Prostate gland (tissue), 2 donors: ENCODE measurements at regions not wholly inside any gene's neighbourhood (a gene's known extent, or its start where the extent isn't known, plus 50 kb on each side); places are given as distances from the start of the nearest gene placed in this dataset.

ENCODE experiments used
- DNase-seq: peaks from one replicate; pipeline ENCODE4 v3.0.0-alpha.2; 2019; ENCODE audit warnings: low spot score
- H3K27ac ChIP-seq, 2 donors: fragments of 200-600 bp; sonication (generic); 2 replicates each; pipeline ENCODE4 v1.5.1; 2017 to 2019
- H3K27me3 ChIP-seq: fragments of 200-600 bp; sonication (generic); replicated peaks from 2 replicates; pipeline ENCODE4 v1.5.1; 2019; ENCODE audit not compliant: insufficient read depth
- H3K36me3 ChIP-seq, 2 donors: fragments of 200-600 bp; sonication (generic); 1 replicate in 1 of 2; 2 replicates in 1 of 2; pipeline versions ENCODE4 v1.5.1 to v1.8.1; 2017 to 2019
- H3K4me1 ChIP-seq: fragments of 200-600 bp; sonication (generic); replicated peaks from 2 replicates; pipeline ENCODE4 v1.5.1; 2019
- H3K4me3 ChIP-seq, 2 donors: fragments of 200-600 bp; sonication (generic); 2 replicates each; pipeline ENCODE4 v1.5.1; 2017 to 2019
- H3K9me3 ChIP-seq: fragments of 200-600 bp; sonication (generic); 2 replicates; pipeline ENCODE4 v1.5.1; 2017
- POLR2A ChIP-seq: fragments of 450-650 bp; IDR thresholded peaks from one replicate; pipeline ENCODE4 v1.6.1; 2016; ENCODE audit warnings: antibody characterized with exemption, mild to moderate bottlenecking
- POLR2AphosphoS5 ChIP-seq: sonication (generic); formaldehyde crosslinking; IDR thresholded peaks from one replicate; pipeline ENCODE4 v1.6.1; 2017; ENCODE audit warnings: antibody characterized with exemption
- WGBS: methylation state at CpG from one replicate; pipeline ENCODE4 v1.1.5; 2018; 5-methylcytosine and 5-hydroxymethylcytosine counted together
- intact Hi-C: fragments of 100-400 bp; cut with DNase I; formaldehyde crosslinking; loops from one replicate; pipeline ENCODE4 v1.14.2; 2022
- TF ChIP-seq, protein P1 (sequence below), 4 experiments: fragments of 200-600 bp in 2 of 4; fragments of 450-650 bp in 2 of 4; sonication (generic) in 2 of 4; IDR thresholded peaks; 1 replicate in 3 of 4; 2 replicates in 1 of 4; pipeline ENCODE4 v1.5.1; 2016 to 2019; ENCODE audit warnings: antibody characterized with exemption in 4 of 4, mild to moderate bottlenecking in 2 of 4, moderate library complexity in 2 of 4

DNA sequence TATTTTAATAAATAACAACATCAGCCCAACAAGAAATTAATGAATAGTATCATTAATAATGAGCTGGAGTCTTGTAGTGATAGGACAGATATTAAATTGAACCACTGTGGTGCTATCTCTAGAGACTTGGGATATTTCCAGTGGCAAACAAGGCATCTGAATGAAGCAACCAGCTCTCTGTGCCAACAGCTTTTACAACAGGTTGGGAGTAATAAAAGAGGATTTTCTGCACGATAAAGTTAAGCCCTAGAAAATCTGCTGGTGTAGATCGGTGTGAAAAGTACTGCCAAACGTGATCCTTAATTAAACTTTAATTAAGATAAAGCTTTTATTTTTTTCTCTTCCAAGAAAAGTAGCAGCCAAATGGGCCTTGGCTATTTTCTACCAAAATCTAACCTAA, 385.5 kb downstream of the NR4A2 start:
- no peak for DNase-seq
- Histone ChIP-seq H3K36me3 (no peaks in the 10 kb centered on the region), H3K27ac (no peak overlapping the region), H3K9me3 (no peaks in the 10 kb centered on the region), H3K4me3 (no peak overlapping the region), H3K4me1 (no peaks in the 10 kb centered on the region), H3K27me3 (no peaks in the 10 kb centered on the region)
- intact Hi-C loops: no loop called here
- no peak for TF ChIP-seq POLR2AphosphoS5
- TF ChIP-seq, protein P1, sequence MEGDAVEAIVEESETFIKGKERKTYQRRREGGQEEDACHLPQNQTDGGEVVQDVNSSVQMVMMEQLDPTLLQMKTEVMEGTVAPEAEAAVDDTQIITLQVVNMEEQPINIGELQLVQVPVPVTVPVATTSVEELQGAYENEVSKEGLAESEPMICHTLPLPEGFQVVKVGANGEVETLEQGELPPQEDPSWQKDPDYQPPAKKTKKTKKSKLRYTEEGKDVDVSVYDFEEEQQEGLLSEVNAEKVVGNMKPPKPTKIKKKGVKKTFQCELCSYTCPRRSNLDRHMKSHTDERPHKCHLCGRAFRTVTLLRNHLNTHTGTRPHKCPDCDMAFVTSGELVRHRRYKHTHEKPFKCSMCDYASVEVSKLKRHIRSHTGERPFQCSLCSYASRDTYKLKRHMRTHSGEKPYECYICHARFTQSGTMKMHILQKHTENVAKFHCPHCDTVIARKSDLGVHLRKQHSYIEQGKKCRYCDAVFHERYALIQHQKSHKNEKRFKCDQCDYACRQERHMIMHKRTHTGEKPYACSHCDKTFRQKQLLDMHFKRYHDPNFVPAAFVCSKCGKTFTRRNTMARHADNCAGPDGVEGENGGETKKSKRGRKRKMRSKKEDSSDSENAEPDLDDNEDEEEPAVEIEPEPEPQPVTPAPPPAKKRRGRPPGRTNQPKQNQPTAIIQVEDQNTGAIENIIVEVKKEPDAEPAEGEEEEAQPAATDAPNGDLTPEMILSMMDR (IDR thresholded peaks at IDR 0.05): no peak
- TF ChIP-seq POLR2A: no peak
- whole genome bisulfite sequencing: 42% methylated on average over 3 of the region's 3 CpGs

DNA sequence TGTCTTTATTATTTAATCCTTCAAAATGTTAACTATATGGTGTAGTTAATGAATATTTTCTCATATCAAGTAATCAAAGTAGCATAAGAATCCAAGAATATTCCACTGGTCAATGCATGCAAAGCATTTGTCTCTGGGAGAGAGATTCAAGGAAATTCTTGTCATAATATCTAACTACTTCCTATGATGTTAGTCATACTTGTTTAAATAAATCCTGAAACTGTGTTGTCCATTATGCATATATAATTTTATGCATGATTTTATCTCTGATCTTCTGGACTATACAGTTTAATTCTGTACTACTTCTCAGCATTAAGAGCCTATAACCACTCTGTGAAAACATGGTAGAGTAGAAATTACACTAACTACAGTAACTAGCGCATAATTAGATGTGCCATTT, 388.3 kb downstream of the NR4A2 start:
- Histone ChIP-seq H3K4me1 (no peaks in the 10 kb centered on the region), H3K9me3 (no peaks in the 10 kb centered on the region), H3K4me3 (no peak overlapping the region), H3K36me3 (no peaks in the 10 kb centered on the region), H3K27me3 (no peaks in the 10 kb centered on the region), H3K27ac (no peak overlapping the region)
- 0% methylated on average over 1 of the region's 1 CpG for WGBS
- DNase-seq: no peak
- intact Hi-C loops: no loop called here
- TF ChIP-seq, protein P1 (IDR thresholded peaks at IDR 0.05): no peak
- TF ChIP-seq POLR2AphosphoS5: no peak
- no peak for TF ChIP-seq POLR2A

DNA sequence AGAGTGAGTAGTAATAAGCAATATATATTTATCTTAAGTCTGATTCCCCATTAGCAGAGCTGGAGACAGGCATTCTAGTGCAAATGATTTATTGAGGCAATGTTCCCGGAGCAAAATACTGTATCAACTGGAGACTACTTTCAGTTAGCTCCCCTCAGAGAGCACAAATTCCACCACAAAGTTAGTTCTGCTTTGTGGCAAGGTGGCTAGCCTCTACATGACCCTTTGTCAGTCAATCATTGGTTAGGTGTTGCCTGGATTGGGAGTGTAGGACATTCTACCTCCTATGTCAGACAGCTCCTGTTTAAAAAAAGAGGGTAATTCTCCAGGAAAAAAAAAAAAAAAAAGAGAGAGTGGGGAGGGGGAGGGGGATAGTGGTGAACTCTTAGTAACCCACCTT, 402.2 kb downstream of the NR4A2 start:
- TF ChIP-seq, protein P1 (IDR thresholded peaks at IDR 0.05): no peak
- no peak for TF ChIP-seq POLR2A
- no peak for TF ChIP-seq POLR2AphosphoS5

DNA sequence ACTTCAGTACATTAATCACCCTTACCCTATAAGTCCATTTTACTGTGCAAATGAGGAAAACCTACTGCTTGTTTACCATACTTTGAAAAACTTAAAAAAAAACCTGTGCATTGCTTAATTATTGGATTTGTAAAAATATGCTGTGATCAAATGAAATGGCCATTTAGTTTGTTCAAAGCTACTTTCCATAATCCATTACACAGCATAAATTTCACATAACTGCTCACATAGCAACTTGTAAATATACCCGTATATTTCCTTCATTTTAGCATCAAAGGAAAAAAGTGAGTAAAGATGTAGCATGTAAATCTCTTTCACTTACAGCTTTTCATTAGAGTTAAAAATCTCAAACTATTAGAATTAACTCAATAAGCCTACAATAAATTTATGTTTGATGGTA, 415.1 kb downstream of the NR4A2 start:
- TF ChIP-seq, protein P1 (IDR thresholded peaks at IDR 0.05): no peak
- WGBS: 82% methylated on average over 1 of the region's 1 CpG
- H3K27me3 ChIP-seq: no peaks in the 10 kb centered on the region
- H3K27ac ChIP-seq: no peak overlapping the region
- H3K36me3 ChIP-seq: no peaks in the 10 kb centered on the region
- intact Hi-C loops: no loop called here
- no peaks in the 10 kb centered on the region for H3K9me3 ChIP-seq
- DNase-seq: no peak
- no peak overlapping the region for H3K4me3 ChIP-seq
- H3K4me1 ChIP-seq: no peaks in the 10 kb centered on the region

More for the DNA sequence above, 402.2 kb downstream of the NR4A2 start:
- 42% methylated on average over 1 of the region's 1 CpG for WGBS
- H3K27ac ChIP-seq: no peak overlapping the region
- intact Hi-C loops: no loop called here
- no peaks in the 10 kb centered on the region for H3K36me3 ChIP-seq
- no peaks in the 10 kb centered on the region for H3K4me1 ChIP-seq
- H3K9me3 ChIP-seq: no peaks in the 10 kb centered on the region
- H3K4me3 ChIP-seq: no peak overlapping the region
- no peak for DNase-seq
- H3K27me3 ChIP-seq: no peaks in the 10 kb centered on the region

DNA sequence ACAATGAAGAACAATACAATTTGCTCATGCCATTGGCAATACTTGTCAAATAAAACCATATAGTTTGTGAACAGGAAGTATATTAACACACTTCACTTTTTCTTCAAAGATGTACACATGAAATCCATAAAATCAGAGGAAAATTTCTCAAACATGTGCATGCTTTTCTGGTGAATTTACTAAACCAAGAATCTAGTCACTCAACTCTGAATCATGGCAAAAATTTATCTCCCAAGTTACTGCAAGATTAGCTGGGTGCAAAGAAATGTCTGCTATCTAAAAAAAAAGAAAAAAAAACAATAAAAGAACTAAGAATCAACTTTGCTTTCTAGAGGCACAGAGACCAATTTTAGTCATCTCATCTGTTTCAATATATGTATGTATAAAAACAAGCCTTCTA, 419.2 kb downstream of the NR4A2 start:
- no peak for DNase-seq
- Histone ChIP-seq H3K27me3 (no peaks in the 10 kb centered on the region), H3K9me3 (no peaks in the 10 kb centered on the region), H3K4me1 (no peaks in the 10 kb centered on the region), H3K4me3 (no peak overlapping the region), H3K36me3 (no peaks in the 10 kb centered on the region), H3K27ac (no peak overlapping the region)
- intact Hi-C loops: no loop called here
- no peak for TF ChIP-seq POLR2A
- TF ChIP-seq POLR2AphosphoS5: no peak
- TF ChIP-seq, protein P1 (IDR thresholded peaks at IDR 0.05): no peak
